Suppressor macrophage (primary cell): ENCODE measurements at regions not wholly inside any gene's neighbourhood (a gene's known extent, or its start where the extent isn't known, plus 50 kb on each side); places are given as distances from the start of the nearest gene placed in this dataset.

ENCODE experiments used
- DNase-seq, 4 experiments: peaks; one replicate each; pipeline ENCODE4 v3.0.0-alpha.2; 2020 to 2022

GRCh38 chr2:144834998-144835633 is 315.2 kb upstream of the ZEB2 start:
- peak; percentile 8 to 39 (median 22) for DNase-seq

GRCh38 chr2:144834363-144834762 is 314.4 kb upstream of the ZEB2 start:
- no peak for DNase-seq

- DNase-seq: peak in 2 of 4 experiments; percentile 49
Measured at GRCh38 chr2:144833075-144833637, 313.2 kb upstream of the ZEB2 start.

GRCh38 chr2:144832048-144832447 is 312.1 kb upstream of the ZEB2 start:
- DNase-seq: peak; percentile 18 to 48 (median 32)

GRCh38 chr2:144830543-144830942 is 310.6 kb upstream of the ZEB2 start:
- no peak for DNase-seq

- no peak for DNase-seq
Measured at GRCh38 chr2:144827404-144827803, 307.5 kb upstream of the ZEB2 start.

- DNase-seq: peak in 2 of 4 experiments; percentile 21 to 40
Measured at GRCh38 chr2:144826105-144826504, 306.2 kb upstream of the ZEB2 start.

GRCh38 chr2:144825331-144826020 is 305.6 kb upstream of the ZEB2 start:
- peak; percentile 27 to 83 (median 58) for DNase-seq

- DNase-seq: peak in 1 of 4 experiments; percentile 5
Measured at GRCh38 chr2:144824306-144825080, 304.6 kb upstream of the ZEB2 start.

GRCh38 chr2:144822966-144823365 is 303.0 kb upstream of the ZEB2 start:
- peak in 2 of 4 experiments; percentile 55 to 62 for DNase-seq

- DNase-seq: no peak
Measured at GRCh38 chr2:144812288-144812687, 292.4 kb upstream of the ZEB2 start.

- DNase-seq: no peak
Measured at GRCh38 chr2:144801766-144802165, 281.8 kb upstream of the ZEB2 start.

- no peak for DNase-seq
Measured at GRCh38 chr2:144801325-144801724, 281.4 kb upstream of the ZEB2 start.

GRCh38 chr2:144798989-144799388 is 279.1 kb upstream of the ZEB2 start:
- DNase-seq: no peak

- no peak for DNase-seq
Measured at GRCh38 chr2:144798034-144798433, 278.1 kb upstream of the ZEB2 start.

- DNase-seq: no peak
Measured at GRCh38 chr2:144796936-144797335, 277.0 kb upstream of the ZEB2 start.

- no peak for DNase-seq
Measured at GRCh38 chr2:144796164-144796563, 276.2 kb upstream of the ZEB2 start.

- DNase-seq: no peak
Measured at GRCh38 chr2:144785253-144785652, 265.3 kb upstream of the ZEB2 start.

- no peak for DNase-seq
Measured at GRCh38 chr2:144780983-144781382, 261.1 kb upstream of the ZEB2 start.

GRCh38 chr2:144776766-144777165 is 256.8 kb upstream of the ZEB2 start:
- no peak for DNase-seq

GRCh38 chr2:144774809-144775208 is 254.9 kb upstream of the ZEB2 start:
- peak in 2 of 4 experiments; percentile 21 to 35 for DNase-seq

- DNase-seq: no peak
Measured at GRCh38 chr2:144771348-144771747, 251.4 kb upstream of the ZEB2 start.

- DNase-seq: no peak
Measured at GRCh38 chr2:144770616-144771230, 250.8 kb upstream of the ZEB2 start.
